K562 (cell line): ENCODE measurements at regions not wholly inside any gene's neighbourhood (a gene's known extent, or its start where the extent isn't known, plus 50 kb on each side); places are given as distances from the start of the nearest gene placed in this dataset.

Experiments used
- DNMT1 ChIP-seq: fragments of 450-650 bp; IDR thresholded peaks from 2 replicates; pipeline ENCODE4 v1.6.1; 2016; ENCODE audit warnings: antibody characterized with exemption, mild to moderate bottlenecking
- FOSL1 ChIP-seq: fragments of 200-800 bp; sonication (Bioruptor generic); conservative IDR thresholded peaks from 2 replicates; pipeline ENCODE4 v1.6.1; 2016; ENCODE audit warnings: missing genetic modification characterization, missing compliant biosample characterization
- HDAC6 ChIP-seq: IDR thresholded peaks from 2 replicates; pipeline ENCODE4 v1.6.1; 2012; ENCODE audit warnings: low read depth, mild to moderate bottlenecking, control low read depth, inconsistent platforms, low read length, moderate library complexity
- JUN ChIP-seq, 2 experiments: sonication (generic) in 1 of 2; formaldehyde crosslinking in 1 of 2; IDR thresholded peaks; 2 replicates each; pipeline versions ENCODE4 v1.6.1 to v1.8.0; 2012 to 2022; ENCODE audit warnings: borderline replicate concordance in 2 of 2, mild to moderate bottlenecking in 2 of 2, improper control_type of control experiment in 1 of 2, low read depth in 1 of 2, low read length in 1 of 2, missing genetic modification reagents in 1 of 2
- JUND ChIP-seq, 2 experiments: IDR thresholded peaks; 2 replicates in 1 of 2; 3 replicates in 1 of 2; pipeline ENCODE4 v1.6.1; 2011; ENCODE audit warnings: borderline replicate concordance in 2 of 2, low read depth in 2 of 2, low read length in 2 of 2, improper control_type of control experiment in 1 of 2, missing biosample characterization in 1 of 2, missing genetic modification characterization in 1 of 2, missing genetic modification reagents in 1 of 2
- KAT2B ChIP-seq: IDR thresholded peaks from one replicate; pipeline ENCODE4 v1.6.1; 2012; ENCODE audit warnings: low read depth, mild to moderate bottlenecking, control low read depth, inconsistent platforms, low read length, moderate library complexity
- MEIS2 ChIP-seq: fragments of 450-650 bp; IDR thresholded peaks from 2 replicates; pipeline ENCODE4 v1.6.1; 2014; ENCODE audit warnings: mild to moderate bottlenecking; ENCODE audit not compliant: partially characterized antibody
- SLC30A9 ChIP-seq: fragments of 250-450 bp; sonication (Bioruptor Pico); IDR thresholded peaks from 2 replicates; pipeline ENCODE4 v1.8.0; 2022; ENCODE audit warnings: mild to moderate bottlenecking, moderate library complexity
- TSC22D4 ChIP-seq: fragments of 450-650 bp; IDR thresholded peaks from 2 replicates; pipeline ENCODE4 v1.6.1; 2016; ENCODE audit warnings: missing genetic modification characterization, missing biosample characterization, control low read depth
- ZNF140 ChIP-seq: fragments of 250-450 bp; sonication (Bioruptor Pico); IDR thresholded peaks from 2 replicates; pipeline ENCODE4 v1.8.0; 2021; ENCODE audit warnings: moderate library complexity, mild to moderate bottlenecking, inconsistent platforms
- ZNF764 ChIP-seq: fragments of 250-450 bp; sonication (Bioruptor Pico); IDR thresholded peaks from 2 replicates; pipeline ENCODE4 v1.4.0; 2020; ENCODE audit warnings: low read depth, mild to moderate bottlenecking, moderate library complexity
- TF ChIP-seq, protein P1 (sequence below): fragments of 200-800 bp; sonication (Bioruptor generic); IDR thresholded peaks from 2 replicates; pipeline ENCODE4 v1.6.1; 2016; ENCODE audit warnings: missing genetic modification characterization, missing compliant biosample characterization
- TF ChIP-seq, protein P2 (sequence below): fragments of 450-650 bp; conservative IDR thresholded peaks from 2 replicates; pipeline ENCODE4 v1.6.1; 2016; ENCODE audit warnings: missing genetic modification characterization, low read depth, mild to moderate bottlenecking, missing compliant biosample characterization, moderate library complexity
- TF ChIP-seq, protein P3 (sequence below): fragments of 450-650 bp; IDR thresholded peaks from 2 replicates; pipeline ENCODE4 v1.6.1; 2016
- TF ChIP-seq, protein P4 (sequence below), 2 experiments: IDR thresholded peaks in 1 of 2; conservative IDR thresholded peaks in 1 of 2; 2 replicates each; pipeline ENCODE4 v1.6.1; 2016; ENCODE audit warnings: low read depth in 2 of 2, mild to moderate bottlenecking in 1 of 2, missing compliant biosample characterization in 1 of 2, missing genetic modification characterization in 1 of 2, moderate library complexity in 1 of 2

DNA sequence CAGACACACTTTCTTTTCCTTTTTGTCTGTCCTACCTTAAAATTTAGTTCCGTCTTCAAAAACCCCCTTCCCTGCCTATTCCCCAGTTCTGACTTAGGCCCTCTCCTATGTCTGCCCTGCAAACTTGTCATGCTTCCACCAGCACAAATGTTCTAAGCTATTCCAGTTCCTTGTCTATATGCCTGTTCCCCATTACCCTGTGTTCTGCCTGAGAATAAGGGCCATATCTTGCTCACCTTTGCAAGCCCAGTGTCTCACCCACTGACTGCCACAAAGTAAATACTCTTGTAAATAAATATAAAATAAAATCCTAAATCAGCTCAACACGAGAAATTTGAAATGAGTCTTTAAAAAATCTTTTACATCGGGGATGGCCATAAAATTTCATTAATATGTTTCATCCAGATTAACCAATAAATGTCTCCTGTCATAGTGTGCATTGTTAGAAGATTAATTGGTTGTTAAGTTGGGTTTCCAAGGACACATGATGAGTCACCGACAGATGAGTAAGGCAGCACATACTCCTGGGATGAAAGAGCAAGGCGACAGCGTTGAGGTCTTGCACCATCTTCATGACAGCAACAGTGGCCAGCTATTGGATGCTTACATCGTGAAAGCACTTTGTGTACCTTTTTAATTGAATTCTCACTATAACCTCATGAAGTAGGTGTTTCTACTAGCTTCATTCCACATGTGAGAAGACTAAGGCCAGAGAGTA, 92.6 kb upstream of the NGF start (continued):
- TF ChIP-seq KAT2B, result no peak
- TF ChIP-seq JUN (IDR thresholded peaks at IDR 0.05; ENCODE audit: borderline replicate concordance, low read depth, low read length), result peak; percentile 86; the same call in 1 of the 2 replicates
- no peak for TF ChIP-seq JUN (CRISPR knock-in tag; IDR thresholded peaks at IDR 0.05; ENCODE audit: borderline replicate concordance)
- TF ChIP-seq MEIS2, result peak; percentile 57
- TF ChIP-seq, protein P1, sequence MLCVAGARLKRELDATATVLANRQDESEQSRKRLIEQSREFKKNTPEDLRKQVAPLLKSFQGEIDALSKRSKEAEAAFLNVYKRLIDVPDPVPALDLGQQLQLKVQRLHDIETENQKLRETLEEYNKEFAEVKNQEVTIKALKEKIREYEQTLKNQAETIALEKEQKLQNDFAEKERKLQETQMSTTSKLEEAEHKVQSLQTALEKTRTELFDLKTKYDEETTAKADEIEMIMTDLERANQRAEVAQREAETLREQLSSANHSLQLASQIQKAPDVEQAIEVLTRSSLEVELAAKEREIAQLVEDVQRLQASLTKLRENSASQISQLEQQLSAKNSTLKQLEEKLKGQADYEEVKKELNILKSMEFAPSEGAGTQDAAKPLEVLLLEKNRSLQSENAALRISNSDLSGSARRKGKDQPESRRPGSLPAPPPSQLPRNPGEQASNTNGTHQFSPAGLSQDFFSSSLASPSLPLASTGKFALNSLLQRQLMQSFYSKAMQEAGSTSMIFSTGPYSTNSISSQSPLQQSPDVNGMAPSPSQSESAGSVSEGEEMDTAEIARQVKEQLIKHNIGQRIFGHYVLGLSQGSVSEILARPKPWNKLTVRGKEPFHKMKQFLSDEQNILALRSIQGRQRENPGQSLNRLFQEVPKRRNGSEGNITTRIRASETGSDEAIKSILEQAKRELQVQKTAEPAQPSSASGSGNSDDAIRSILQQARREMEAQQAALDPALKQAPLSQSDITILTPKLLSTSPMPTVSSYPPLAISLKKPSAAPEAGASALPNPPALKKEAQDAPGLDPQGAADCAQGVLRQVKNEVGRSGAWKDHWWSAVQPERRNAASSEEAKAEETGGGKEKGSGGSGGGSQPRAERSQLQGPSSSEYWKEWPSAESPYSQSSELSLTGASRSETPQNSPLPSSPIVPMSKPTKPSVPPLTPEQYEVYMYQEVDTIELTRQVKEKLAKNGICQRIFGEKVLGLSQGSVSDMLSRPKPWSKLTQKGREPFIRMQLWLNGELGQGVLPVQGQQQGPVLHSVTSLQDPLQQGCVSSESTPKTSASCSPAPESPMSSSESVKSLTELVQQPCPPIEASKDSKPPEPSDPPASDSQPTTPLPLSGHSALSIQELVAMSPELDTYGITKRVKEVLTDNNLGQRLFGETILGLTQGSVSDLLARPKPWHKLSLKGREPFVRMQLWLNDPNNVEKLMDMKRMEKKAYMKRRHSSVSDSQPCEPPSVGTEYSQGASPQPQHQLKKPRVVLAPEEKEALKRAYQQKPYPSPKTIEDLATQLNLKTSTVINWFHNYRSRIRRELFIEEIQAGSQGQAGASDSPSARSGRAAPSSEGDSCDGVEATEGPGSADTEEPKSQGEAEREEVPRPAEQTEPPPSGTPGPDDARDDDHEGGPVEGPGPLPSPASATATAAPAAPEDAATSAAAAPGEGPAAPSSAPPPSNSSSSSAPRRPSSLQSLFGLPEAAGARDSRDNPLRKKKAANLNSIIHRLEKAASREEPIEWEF (CRISPR knock-in tag), result no peak
- TF ChIP-seq ZNF140 (CRISPR knock-in tag), result no peak
- no peak for TF ChIP-seq TSC22D4 (tag)
- peak; percentile 68; the same call in 1 of the 2 replicates for TF ChIP-seq JUND (IDR thresholded peaks at IDR 0.05; ENCODE audit: borderline replicate concordance, low read depth, low read length)
- TF ChIP-seq JUND (tag; IDR thresholded peaks at IDR 0.05; ENCODE audit: borderline replicate concordance, low read depth, low read length), result peak; percentile 77; the same call in 2 of the 3 replicates
- peak; percentile 88 for TF ChIP-seq FOSL1 (tag)
- TF ChIP-seq DNMT1, result no peak
- no peak for TF ChIP-seq SLC30A9 (CRISPR knock-in tag)
- TF ChIP-seq HDAC6, result no peak
- no peak for TF ChIP-seq ZNF764
- TF ChIP-seq, protein P2, sequence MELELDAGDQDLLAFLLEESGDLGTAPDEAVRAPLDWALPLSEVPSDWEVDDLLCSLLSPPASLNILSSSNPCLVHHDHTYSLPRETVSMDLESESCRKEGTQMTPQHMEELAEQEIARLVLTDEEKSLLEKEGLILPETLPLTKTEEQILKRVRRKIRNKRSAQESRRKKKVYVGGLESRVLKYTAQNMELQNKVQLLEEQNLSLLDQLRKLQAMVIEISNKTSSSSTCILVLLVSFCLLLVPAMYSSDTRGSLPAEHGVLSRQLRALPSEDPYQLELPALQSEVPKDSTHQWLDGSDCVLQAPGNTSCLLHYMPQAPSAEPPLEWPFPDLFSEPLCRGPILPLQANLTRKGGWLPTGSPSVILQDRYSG (tag), result no peak
- TF ChIP-seq, protein P3, sequence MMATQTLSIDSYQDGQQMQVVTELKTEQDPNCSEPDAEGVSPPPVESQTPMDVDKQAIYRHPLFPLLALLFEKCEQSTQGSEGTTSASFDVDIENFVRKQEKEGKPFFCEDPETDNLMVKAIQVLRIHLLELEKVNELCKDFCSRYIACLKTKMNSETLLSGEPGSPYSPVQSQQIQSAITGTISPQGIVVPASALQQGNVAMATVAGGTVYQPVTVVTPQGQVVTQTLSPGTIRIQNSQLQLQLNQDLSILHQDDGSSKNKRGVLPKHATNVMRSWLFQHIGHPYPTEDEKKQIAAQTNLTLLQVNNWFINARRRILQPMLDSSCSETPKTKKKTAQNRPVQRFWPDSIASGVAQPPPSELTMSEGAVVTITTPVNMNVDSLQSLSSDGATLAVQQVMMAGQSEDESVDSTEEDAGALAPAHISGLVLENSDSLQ, result peak; percentile 43; the same call in 1 of the 2 replicates
- TF ChIP-seq, protein P4, sequence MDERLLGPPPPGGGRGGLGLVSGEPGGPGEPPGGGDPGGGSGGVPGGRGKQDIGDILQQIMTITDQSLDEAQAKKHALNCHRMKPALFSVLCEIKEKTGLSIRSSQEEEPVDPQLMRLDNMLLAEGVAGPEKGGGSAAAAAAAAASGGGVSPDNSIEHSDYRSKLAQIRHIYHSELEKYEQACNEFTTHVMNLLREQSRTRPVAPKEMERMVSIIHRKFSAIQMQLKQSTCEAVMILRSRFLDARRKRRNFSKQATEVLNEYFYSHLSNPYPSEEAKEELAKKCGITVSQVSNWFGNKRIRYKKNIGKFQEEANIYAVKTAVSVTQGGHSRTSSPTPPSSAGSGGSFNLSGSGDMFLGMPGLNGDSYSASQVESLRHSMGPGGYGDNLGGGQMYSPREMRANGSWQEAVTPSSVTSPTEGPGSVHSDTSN (CRISPR knock-in tag; IDR thresholded peaks at IDR 0.05; ENCODE audit: low read depth), result no peak
- TF ChIP-seq, protein P4 (tag; conservative IDR thresholded peaks at IDR 0.05; ENCODE audit: low read depth), result peak; percentile 25; the same call in 1 of the 2 replicates
